A673 (cell line): ENCODE measurements at regions not wholly inside any gene's neighbourhood (a gene's known extent, or its start where the extent isn't known, plus 50 kb on each side); places are given as distances from the start of the nearest gene placed in this dataset.

Source experiments
- BruUV-seq: library from RNA; stranded (reverse); fragments of 400-500 nt; replicated peaks from 2 replicates; lab custom pipeline; 2021; lab: Mats Ljungman, UMichigan
- CTCF ChIA-PET: fragments of 300-600 bp; sonication (Branson Sonifier 250); formaldehyde crosslinking; loops from one replicate; lab custom pipeline; 2022; ENCODE audit warnings: antibody characterized with exemption; lab: Charles Lee
- POLR2A ChIA-PET: fragments of 300-600 bp; sonication (Branson Sonifier 250); formaldehyde crosslinking; loops from one replicate; lab custom pipeline; 2022; ENCODE audit warnings: antibody characterized with exemption; ENCODE audit not compliant: low non-redundant PET; lab: Charles Lee
- DNase-seq: peaks from one replicate; pipeline ENCODE4 v3.0.0-alpha.2; 2015; ENCODE audit warnings: low spot score
- H3K27ac ChIP-seq: fragments of 200-600 bp; sonication (generic); 2 replicates; pipeline ENCODE4 v1.5.1; 2016; ENCODE audit warnings: mixed run types, low read depth, mild to moderate bottlenecking, mixed read lengths, antibody characterized with exemption, low read length; ENCODE audit not compliant: poor library complexity, severe bottlenecking
- H3K27me3 ChIP-seq: fragments of 200-600 bp; sonication (generic); replicated peaks from 2 replicates; pipeline ENCODE4 v1.6.1; 2017; ENCODE audit warnings: mixed run types, low read depth, mild to moderate bottlenecking, mixed read lengths, antibody characterized with exemption, low read length; ENCODE audit not compliant: insufficient read depth, poor library complexity
- H3K36me3 ChIP-seq: fragments of 200-600 bp; sonication (generic); 2 replicates; pipeline ENCODE4 v1.6.1; 2016; ENCODE audit warnings: mixed run types, mild to moderate bottlenecking, mixed read lengths, antibody characterized with exemption, low read length; ENCODE audit not compliant: insufficient read depth, poor library complexity, severe bottlenecking
- H3K4me1 ChIP-seq: fragments of 200-600 bp; sonication (generic); 2 replicates; pipeline ENCODE4 v1.6.1; 2017; ENCODE audit warnings: mixed run types, mild to moderate bottlenecking, mixed read lengths, antibody characterized with exemption, low read length; ENCODE audit not compliant: insufficient read depth, poor library complexity, severe bottlenecking
- H3K4me3 ChIP-seq: fragments of 200-600 bp; sonication (generic); 2 replicates; pipeline ENCODE4 v1.5.1; 2016; ENCODE audit warnings: low read depth, mixed run types, mild to moderate bottlenecking, mixed read lengths, low read length; ENCODE audit not compliant: poor library complexity, severe bottlenecking
- H3K9me3 ChIP-seq: fragments of 200-600 bp; sonication (generic); 2 replicates; pipeline ENCODE4 v1.6.1; 2016; ENCODE audit warnings: mixed run types, low read depth, mild to moderate bottlenecking, mixed read lengths, antibody characterized with exemption, low read length; ENCODE audit not compliant: poor library complexity, severe bottlenecking
- EZH2 ChIP-seq: fragments of 200-600 bp; sonication (generic); IDR thresholded peaks from 2 replicates; pipeline ENCODE4 v1.6.1; 2017; ENCODE audit warnings: borderline replicate concordance, low read depth, mild to moderate bottlenecking, mixed read lengths, antibody characterized with exemption, low read length; ENCODE audit not compliant: poor library complexity, severe bottlenecking
- intact Hi-C: fragments of 100-400 bp; cut with micrococcal nuclease; formaldehyde crosslinking; loops from one replicate; pipeline ENCODE4 v1.10.0; 2022; ENCODE audit not compliant: unreplicated experiment
- TF ChIP-seq, protein P1 (sequence below): fragments of 300-800, 200-600 bp; sonication (generic); conservative IDR thresholded peaks from 2 replicates; pipeline ENCODE4 v1.5.1; 2017; ENCODE audit warnings: low read depth, mild to moderate bottlenecking, antibody characterized with exemption, low read length, moderate library complexity, mixed read lengths

DNA sequence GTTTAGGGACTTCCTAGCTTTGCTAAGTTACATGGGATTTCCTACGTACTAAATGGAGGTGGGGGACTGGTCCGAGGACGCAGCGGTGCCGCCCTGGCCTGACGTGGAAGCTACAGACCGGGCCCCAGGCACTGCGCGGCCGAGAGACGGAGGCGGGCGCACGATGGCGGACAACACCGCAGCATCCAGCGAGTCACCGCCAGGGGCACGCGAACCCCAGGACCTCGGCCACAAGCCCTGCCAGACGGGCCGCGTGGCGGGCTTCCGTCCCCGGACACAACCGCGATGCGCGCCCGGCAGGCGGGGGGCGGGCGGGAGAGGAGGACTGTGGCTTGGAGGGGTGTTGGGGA, 1516.9 kb upstream of the DEFB115 start:
- Histone ChIP-seq H3K4me1 (no peaks in the 10 kb centered on the region), H3K27me3 (no peaks in the 10 kb centered on the region), H3K27ac (no peak overlapping the region), H3K9me3 (peaks cover 23% of the 10 kb centered on the region), H3K36me3 (no peaks in the 10 kb centered on the region), H3K4me3 (no peak overlapping the region)
- POLR2A ChIA-PET, result no interaction called here
- no peak for DNase-seq
- BruUV-seq, result no TSS peak
- intact Hi-C loops, result no loop called here
- CTCF ChIA-PET, result no interaction called here
- TF ChIP-seq, protein P1, sequence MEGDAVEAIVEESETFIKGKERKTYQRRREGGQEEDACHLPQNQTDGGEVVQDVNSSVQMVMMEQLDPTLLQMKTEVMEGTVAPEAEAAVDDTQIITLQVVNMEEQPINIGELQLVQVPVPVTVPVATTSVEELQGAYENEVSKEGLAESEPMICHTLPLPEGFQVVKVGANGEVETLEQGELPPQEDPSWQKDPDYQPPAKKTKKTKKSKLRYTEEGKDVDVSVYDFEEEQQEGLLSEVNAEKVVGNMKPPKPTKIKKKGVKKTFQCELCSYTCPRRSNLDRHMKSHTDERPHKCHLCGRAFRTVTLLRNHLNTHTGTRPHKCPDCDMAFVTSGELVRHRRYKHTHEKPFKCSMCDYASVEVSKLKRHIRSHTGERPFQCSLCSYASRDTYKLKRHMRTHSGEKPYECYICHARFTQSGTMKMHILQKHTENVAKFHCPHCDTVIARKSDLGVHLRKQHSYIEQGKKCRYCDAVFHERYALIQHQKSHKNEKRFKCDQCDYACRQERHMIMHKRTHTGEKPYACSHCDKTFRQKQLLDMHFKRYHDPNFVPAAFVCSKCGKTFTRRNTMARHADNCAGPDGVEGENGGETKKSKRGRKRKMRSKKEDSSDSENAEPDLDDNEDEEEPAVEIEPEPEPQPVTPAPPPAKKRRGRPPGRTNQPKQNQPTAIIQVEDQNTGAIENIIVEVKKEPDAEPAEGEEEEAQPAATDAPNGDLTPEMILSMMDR, result no peak
- no peak for TF ChIP-seq EZH2

DNA sequence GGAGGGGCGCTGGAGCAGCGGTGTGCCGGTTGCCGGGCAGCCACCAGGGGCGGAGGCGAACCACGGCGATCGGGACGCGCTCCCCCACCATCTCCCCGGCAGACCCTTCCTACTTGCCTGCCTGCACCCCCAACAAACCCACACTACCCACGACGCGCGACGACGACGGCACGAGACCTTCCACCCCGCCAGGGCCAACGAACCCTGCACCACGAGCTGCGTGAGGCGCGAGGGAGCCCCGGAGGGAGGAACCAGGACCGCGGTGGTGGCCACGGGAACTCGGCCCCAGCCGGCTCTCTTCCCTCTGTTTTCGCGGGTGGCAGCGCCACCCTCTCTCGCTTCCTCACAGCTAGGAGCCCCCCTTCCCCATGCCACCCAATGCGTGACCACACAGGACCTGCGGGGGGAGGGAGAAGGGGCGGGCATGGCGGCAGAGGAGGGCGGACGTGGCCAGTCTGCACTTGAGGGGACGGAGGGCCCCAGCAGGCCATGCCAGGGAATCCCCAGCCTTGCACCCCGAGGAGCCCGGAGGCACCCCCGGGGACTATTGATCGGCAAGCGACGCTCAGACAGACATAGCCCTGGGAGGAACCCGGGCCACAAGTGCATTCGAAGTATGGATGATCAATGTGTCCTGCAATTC, 1516.4 kb upstream of the DEFB115 start:
- Histone ChIP-seq H3K4me3 (no peak overlapping the region), H3K27me3 (no peaks in the 10 kb centered on the region), H3K9me3 (peaks cover 23% of the 10 kb centered on the region), H3K27ac (no peak overlapping the region), H3K36me3 (no peaks in the 10 kb centered on the region), H3K4me1 (no peaks in the 10 kb centered on the region)
- CTCF ChIA-PET, result no interaction called here
- no peak for TF ChIP-seq EZH2
- TF ChIP-seq, protein P1, result no peak
- POLR2A ChIA-PET, result no interaction called here
- no peak for DNase-seq
- no TSS peak for BruUV-seq
- intact Hi-C loops, result no loop called here

DNA sequence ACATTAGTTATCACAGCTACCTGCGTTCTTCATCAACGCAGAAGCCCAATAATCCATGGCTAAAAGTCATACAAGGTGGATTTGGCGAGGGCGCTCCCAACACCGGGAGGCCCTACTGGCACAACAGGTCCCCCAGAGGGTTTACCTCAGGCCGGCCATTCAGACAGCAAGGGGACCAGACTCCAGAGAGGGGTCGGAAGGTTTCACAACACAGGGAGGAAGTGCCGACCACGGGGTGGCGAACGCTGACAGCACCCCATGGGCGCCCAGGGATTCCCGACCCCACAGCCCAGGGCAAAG, 1515.9 kb upstream of the DEFB115 start:
- TF ChIP-seq, protein P1, result no peak
- no peak for TF ChIP-seq EZH2
- Histone ChIP-seq H3K27me3 (no peaks in the 10 kb centered on the region), H3K36me3 (no peaks in the 10 kb centered on the region), H3K4me1 (no peaks in the 10 kb centered on the region), H3K27ac (no peak overlapping the region), H3K4me3 (no peak overlapping the region), H3K9me3 (peaks cover 23% of the 10 kb centered on the region)
- no peak for DNase-seq
- BruUV-seq, result no TSS peak
- POLR2A ChIA-PET, result no interaction called here
- CTCF ChIA-PET, result no interaction called here
- intact Hi-C loops, result no loop called here
